IMR-90 (cell line): ENCODE measurements at regions not wholly inside any gene's neighbourhood (a gene's known extent, or its start where the extent isn't known, plus 50 kb on each side); places are given as distances from the start of the nearest gene placed in this dataset.

Experiments
- ATAC-seq: fragments of 200-7000 bp; cut with Tn5 transposase; 2 replicates; pipeline ENCODE4 v1.9.1; 2020; ENCODE audit warnings: low read depth, mild to moderate bottlenecking, moderate library complexity
- BruUV-seq: library from RNA; stranded (reverse); fragments of 400-500 nt; replicated peaks from 2 replicates; lab custom pipeline; 2021; lab: Mats Ljungman, UMichigan
- CTCF ChIA-PET: fragments of 300-600 bp; formaldehyde crosslinking; extraction: SDS; loops from one replicate; lab custom pipeline; 2021; ENCODE audit warnings: antibody characterized with exemption; lab: Yijun Ruan, JAX
- POLR2A ChIA-PET: fragments of 300-600 bp; sonication (Branson Sonifier 250); formaldehyde crosslinking; loops from one replicate; lab custom pipeline; 2022; ENCODE audit warnings: antibody characterized with exemption; ENCODE audit not compliant: unreplicated experiment; lab: Charles Lee
- DNase-seq: peaks from one replicate; pipeline ENCODE4 v3.0.0; 2013
- H2AFZ ChIP-seq: replicated peaks from 2 replicates; pipeline ENCODE3; 2013; ENCODE audit warnings: low read length, mild to moderate bottlenecking; ENCODE audit not compliant: poor library complexity
- H2AK5ac ChIP-seq: 2 replicates; pipeline ENCODE4 v1.6.1; 2013; ENCODE audit warnings: low read depth, low read length, inconsistent platforms
- H2AK9ac ChIP-seq: replicated peaks from 2 replicates; pipeline ENCODE3; 2013; ENCODE audit warnings: mild to moderate bottlenecking, low read depth, low read length, moderate library complexity; ENCODE audit not compliant: poor library complexity
- H2BK120ac ChIP-seq: 2 replicates; pipeline ENCODE4 v1.6.1; 2013; ENCODE audit warnings: low read depth, low read length, inconsistent platforms
- H2BK15ac ChIP-seq: 3 replicates; pipeline ENCODE4 v1.6.1; 2013; ENCODE audit warnings: low read depth, low read length, inconsistent platforms
- H2BK20ac ChIP-seq: 2 replicates; pipeline ENCODE4 v1.6.1; 2013; ENCODE audit warnings: low read depth, mild to moderate bottlenecking, inconsistent platforms, low read length, moderate library complexity
- H2BK5ac ChIP-seq: 2 replicates; pipeline ENCODE4 v1.6.1; 2013; ENCODE audit warnings: mild to moderate bottlenecking, low read depth, low read length, inconsistent platforms; ENCODE audit not compliant: poor library complexity, severe bottlenecking
- H3K14ac ChIP-seq: replicated peaks from 2 replicates; pipeline ENCODE4 v1.6.1; 2013; ENCODE audit warnings: low read depth, low read length, inconsistent platforms
- H3K18ac ChIP-seq: 2 replicates; pipeline ENCODE4 v1.6.1; 2013; ENCODE audit warnings: low read depth, low read length, control low read depth
- H3K23ac ChIP-seq: 2 replicates; pipeline ENCODE4 v1.6.1; 2013; ENCODE audit warnings: low read depth, low read length, inconsistent platforms
- H3K27ac ChIP-seq: 2 replicates; pipeline ENCODE4 v1.5.1; 2013; ENCODE audit warnings: mild to moderate bottlenecking, control low read depth, low read length; ENCODE audit not compliant: insufficient read depth
- H3K27me3 ChIP-seq: 2 replicates; pipeline ENCODE4 v1.6.1; 2013; ENCODE audit warnings: low read length; ENCODE audit not compliant: control insufficient read depth, insufficient read depth
- H3K36me3 ChIP-seq: 2 replicates; pipeline ENCODE4 v1.6.1; 2013; ENCODE audit warnings: low read length, mixed read lengths; ENCODE audit not compliant: control insufficient read depth, insufficient read depth
- H3K4ac ChIP-seq: 2 replicates; pipeline ENCODE4 v1.6.1; 2013; ENCODE audit warnings: low read depth, low read length, inconsistent platforms
- H3K4me1 ChIP-seq: 2 replicates; pipeline ENCODE4 v1.6.1; 2013; ENCODE audit warnings: low read length, mixed read lengths; ENCODE audit not compliant: control insufficient read depth, insufficient read depth
- H3K4me2 ChIP-seq: 2 replicates; pipeline ENCODE4 v1.6.1; 2013; ENCODE audit warnings: low read depth, mild to moderate bottlenecking, control low read depth, low read length, moderate library complexity
- H3K4me3 ChIP-seq: 2 replicates; pipeline ENCODE4 v1.5.1; 2013; ENCODE audit warnings: low read depth, mild to moderate bottlenecking, control low read depth, low read length, moderate library complexity; ENCODE audit not compliant: insufficient read depth
- H3K56ac ChIP-seq: 2 replicates; pipeline ENCODE4 v1.6.1; 2013; ENCODE audit warnings: low read length, inconsistent platforms; ENCODE audit not compliant: insufficient read depth; ENCODE audit errors: extremely low read depth
- H3K79me1 ChIP-seq, 2 experiments: 2 replicates each; pipeline ENCODE4 v1.6.1; 2013; ENCODE audit warnings: low read length in 2 of 2, inconsistent platforms in 1 of 2, low read depth in 1 of 2
- H3K9ac ChIP-seq: 2 replicates; pipeline ENCODE4 v1.6.1; 2013; ENCODE audit warnings: low read depth, low read length, control low read depth
- H3K9me1 ChIP-seq: 2 replicates; pipeline ENCODE4 v1.6.1; 2013; ENCODE audit warnings: low read length, inconsistent platforms; ENCODE audit not compliant: insufficient read depth
- H3K9me3 ChIP-seq: 2 replicates; pipeline ENCODE4 v1.6.1; 2013; ENCODE audit warnings: low read length; ENCODE audit not compliant: control insufficient read depth, insufficient read depth
- H4K20me1 ChIP-seq: 2 replicates; pipeline ENCODE4 v1.6.1; 2013; ENCODE audit warnings: low read length, inconsistent platforms; ENCODE audit not compliant: insufficient read depth
- H4K5ac ChIP-seq: 2 replicates; pipeline ENCODE4 v1.6.1; 2013; ENCODE audit warnings: mild to moderate bottlenecking, low read depth, low read length, control low read depth
- H4K8ac ChIP-seq, 2 experiments: 2 replicates each; pipeline ENCODE4 v1.6.1; 2013; ENCODE audit warnings: low read depth in 2 of 2, low read length in 2 of 2, control low read depth in 1 of 2, inconsistent platforms in 1 of 2
- H4K91ac ChIP-seq: 2 replicates; pipeline ENCODE4 v1.6.1; 2013; ENCODE audit warnings: low read depth, low read length, inconsistent platforms; ENCODE audit not compliant: insufficient read depth
- CHD1 ChIP-seq: IDR thresholded peaks from 2 replicates; pipeline ENCODE4 v1.6.1; 2012; ENCODE audit warnings: low read depth, low read length, improper control_type of control experiment
- MAFK ChIP-seq: IDR thresholded peaks from 2 replicates; pipeline ENCODE4 v1.6.1; 2012; ENCODE audit warnings: low read depth, low read length, improper control_type of control experiment
- MAZ ChIP-seq: IDR thresholded peaks from 2 replicates; pipeline ENCODE4 v1.6.1; 2012; ENCODE audit warnings: low read depth, mild to moderate bottlenecking, low read length, improper control_type of control experiment, moderate library complexity, borderline replicate concordance
- NFE2L2 ChIP-seq: fragments of 150-350 bp; IDR thresholded peaks from 2 replicates; pipeline ENCODE4 v1.6.1; 2016; ENCODE audit warnings: low read depth, mild to moderate bottlenecking, low read length
- POLR2A ChIP-seq: IDR thresholded peaks from 2 replicates; pipeline ENCODE4 v1.6.1; 2012; ENCODE audit warnings: mild to moderate bottlenecking, low read depth, low read length
- RAD21 ChIP-seq: IDR thresholded peaks from 2 replicates; pipeline ENCODE4 v1.6.1; 2012; ENCODE audit warnings: low read length, improper control_type of control experiment
- SMC3 ChIP-seq: fragments of 150-350 bp; IDR thresholded peaks from 2 replicates; pipeline ENCODE4 v1.6.1; 2016; ENCODE audit warnings: low read depth, mild to moderate bottlenecking, antibody characterized with exemption, low read length, moderate library complexity
- WGBS, 2 experiments: methylation state at CpG; one replicate each; pipeline versions ENCODE4 v1.1.5 to v1.1.7; 2013; ENCODE audit warnings: missing lambda C conversion rate in 2 of 2; ENCODE audit not compliant: insufficient read length in 1 of 2; ENCODE audit errors: extremely low coverage in 2 of 2; 5-methylcytosine and 5-hydroxymethylcytosine counted together
- dilution Hi-C: fragments of 300-500 bp; cut with HindIII; formaldehyde crosslinking; loops from one replicate; pipeline ENCODE4 v1.14.3; 2018; ENCODE audit warnings: low sequenced_read_pairs; ENCODE audit not compliant: unreplicated experiment
- in situ Hi-C: fragments of 300-500 bp; cut with MboI; formaldehyde crosslinking; loops from 3 replicates; pipeline ENCODE4 v1.14.3; 2019; ENCODE audit warnings: low sequenced_read_pairs, inconsistent platforms, mixed read lengths
- intact Hi-C: fragments of 100-400 bp; cut with micrococcal nuclease; formaldehyde crosslinking; loops from 2 replicates; pipeline ENCODE4 v1.10.0; 2022
- TF ChIP-seq, protein P1 (sequence below): conservative IDR thresholded peaks from 2 replicates; pipeline ENCODE4 v1.5.1; 2012; ENCODE audit warnings: mild to moderate bottlenecking, low read depth, low read length, improper control_type of control experiment

DNA sequence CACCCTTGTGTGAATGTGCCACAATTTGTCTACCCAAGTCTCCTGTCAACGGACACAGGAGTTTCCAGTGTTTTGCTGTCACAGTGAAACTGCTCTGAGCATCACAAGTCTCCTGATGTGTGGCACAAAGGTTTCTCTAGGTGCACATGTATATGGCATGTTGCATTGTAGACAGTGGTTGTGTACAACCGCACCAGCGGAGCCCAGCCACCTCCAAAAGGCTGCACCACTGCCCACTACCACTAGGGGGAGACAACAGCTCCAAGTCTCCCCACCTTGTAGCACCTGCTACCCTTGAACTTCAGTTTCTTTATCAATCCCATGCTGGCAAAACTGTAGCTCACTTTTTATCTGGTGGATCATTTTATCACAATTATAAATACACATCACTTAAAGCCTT lies 95.5 kb upstream of the ZNF469 start:
- H2AK9ac ChIP-seq = no peak overlapping the region
- H2AK5ac ChIP-seq = no peak overlapping the region
- ChIA-PET CTCF (no interaction called here), POLR2A (no interaction called here)
- no peaks in the 10 kb centered on the region; a peak in 1 of 4 replicates for H3K79me1 ChIP-seq
- no peaks in the 10 kb centered on the region for H3K36me3 ChIP-seq
- no peak for ATAC-seq
- H4K8ac ChIP-seq = no peak overlapping the region
- H3K4me3 ChIP-seq = no peak overlapping the region
- no CpG with 5 or more reads among the region's 3 CpGs for WGBS, 2 experiments
- H3K9me1 ChIP-seq = no peaks in the 10 kb centered on the region; the same call in 1 of the 2 replicates
- no peak for DNase-seq
- H3K14ac ChIP-seq = no peak overlapping the region
- no peak overlapping the region for H3K56ac ChIP-seq
- no peak overlapping the region for H2BK120ac ChIP-seq
- H2AFZ ChIP-seq = no peak overlapping the region
- intact Hi-C loops (no loop called here), in situ Hi-C loops (no loop called here), dilution Hi-C loops (no loop called here)
- H3K9me3 ChIP-seq = peaks cover 14% of the 10 kb centered on the region
- no peaks in the 10 kb centered on the region for H4K20me1 ChIP-seq
- H2BK5ac ChIP-seq = no peak overlapping the region
- H3K4ac ChIP-seq = no peak overlapping the region
- H3K27me3 ChIP-seq = no peaks in the 10 kb centered on the region
- no peak overlapping the region for H3K23ac ChIP-seq
- no peak overlapping the region for H2BK20ac ChIP-seq
- no peak overlapping the region for H3K4me2 ChIP-seq
- 0 out of 3 replicates have a peak overlapping the region, but pooled peaks have one; percentile 37 for H2BK15ac ChIP-seq
- TF ChIP-seq, protein P1, sequence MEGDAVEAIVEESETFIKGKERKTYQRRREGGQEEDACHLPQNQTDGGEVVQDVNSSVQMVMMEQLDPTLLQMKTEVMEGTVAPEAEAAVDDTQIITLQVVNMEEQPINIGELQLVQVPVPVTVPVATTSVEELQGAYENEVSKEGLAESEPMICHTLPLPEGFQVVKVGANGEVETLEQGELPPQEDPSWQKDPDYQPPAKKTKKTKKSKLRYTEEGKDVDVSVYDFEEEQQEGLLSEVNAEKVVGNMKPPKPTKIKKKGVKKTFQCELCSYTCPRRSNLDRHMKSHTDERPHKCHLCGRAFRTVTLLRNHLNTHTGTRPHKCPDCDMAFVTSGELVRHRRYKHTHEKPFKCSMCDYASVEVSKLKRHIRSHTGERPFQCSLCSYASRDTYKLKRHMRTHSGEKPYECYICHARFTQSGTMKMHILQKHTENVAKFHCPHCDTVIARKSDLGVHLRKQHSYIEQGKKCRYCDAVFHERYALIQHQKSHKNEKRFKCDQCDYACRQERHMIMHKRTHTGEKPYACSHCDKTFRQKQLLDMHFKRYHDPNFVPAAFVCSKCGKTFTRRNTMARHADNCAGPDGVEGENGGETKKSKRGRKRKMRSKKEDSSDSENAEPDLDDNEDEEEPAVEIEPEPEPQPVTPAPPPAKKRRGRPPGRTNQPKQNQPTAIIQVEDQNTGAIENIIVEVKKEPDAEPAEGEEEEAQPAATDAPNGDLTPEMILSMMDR = peak; percentile 34; the same call in 1 of the 2 replicates
- TF ChIP-seq MAFK (no peak), POLR2A (no peak), MAZ (no peak), CHD1 (no peak), NFE2L2 (no peak), RAD21 (peak; percentile 58), SMC3 (peak; percentile 38)
- H4K91ac ChIP-seq = 0 out of 2 replicates have a peak overlapping the region, but pooled peaks have one; percentile 10
- peaks cover 5% of the 10 kb centered on the region for H3K4me1 ChIP-seq
- no peak overlapping the region for H3K18ac ChIP-seq
- no peak overlapping the region for H3K9ac ChIP-seq
- BruUV-seq = no TSS peak
- no peak overlapping the region for H3K27ac ChIP-seq
- H4K5ac ChIP-seq = no peak overlapping the region
